ENCODE measurements at regions not wholly inside any gene's neighbourhood (a gene's known extent, or its start where the extent isn't known, plus 50 kb on each side); places are given as distances from the start of the nearest gene placed in this dataset.
"Not testable (repeated sequence)": the region's sequence is repeated elsewhere in the genome, so short reads cannot be mapped to it uniquely, and the experiment has no call there.

DNA sequence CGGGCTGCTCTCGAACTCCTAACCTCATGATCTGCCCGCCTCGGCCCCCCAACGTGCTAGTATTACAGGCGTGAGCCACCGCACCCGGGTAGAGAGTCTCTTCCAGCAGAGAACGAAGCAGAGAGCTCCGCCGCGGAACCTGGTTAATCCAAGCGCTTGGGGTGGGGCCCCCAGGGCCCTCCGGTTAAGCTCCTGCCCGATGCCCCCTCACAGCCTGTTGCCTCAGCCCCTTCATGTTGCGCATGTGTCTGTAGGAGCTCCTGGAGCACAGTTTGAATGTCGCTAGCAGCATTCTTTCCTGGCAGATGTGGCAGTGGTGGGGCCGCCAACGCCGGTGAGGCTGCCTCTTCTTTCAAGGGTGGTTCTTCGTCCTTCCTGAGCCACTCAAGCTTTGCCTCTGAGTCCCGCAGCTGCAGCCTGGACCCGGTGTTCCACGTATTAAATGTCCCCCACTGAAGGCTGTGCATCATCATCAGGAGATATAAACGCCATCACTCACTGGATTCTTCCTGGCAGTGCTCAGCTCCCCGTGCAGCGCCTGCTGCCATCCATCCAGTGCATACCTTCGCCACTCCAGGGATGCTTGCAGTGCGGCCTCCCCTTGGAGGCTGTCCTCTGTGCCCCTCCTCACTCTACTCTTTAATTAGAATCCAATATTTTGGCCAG lies 1919.3 kb downstream of the PCDH9 start:
- no peak for DNase-seq

DNA sequence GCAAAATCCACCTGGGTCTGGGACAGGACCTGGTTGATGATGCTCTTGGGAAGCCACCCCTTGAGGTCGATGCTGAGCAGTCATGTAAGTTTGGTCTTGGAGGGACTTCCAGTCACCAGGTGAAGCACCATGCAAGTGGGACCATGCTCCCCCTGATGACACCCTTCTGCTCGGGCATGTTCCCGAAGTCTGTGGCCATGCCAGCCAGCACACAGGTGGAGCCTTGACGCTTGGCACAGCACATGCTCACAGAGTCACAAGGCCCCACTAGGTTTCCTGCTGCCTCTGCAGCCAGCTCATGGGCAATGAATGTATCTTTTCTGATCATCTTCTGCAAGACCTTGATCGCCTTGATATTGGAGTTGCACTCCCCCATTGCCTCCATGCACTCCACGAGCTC lies 1920.2 kb downstream of the PCDH9 start:
- no peak for DNase-seq

DNA sequence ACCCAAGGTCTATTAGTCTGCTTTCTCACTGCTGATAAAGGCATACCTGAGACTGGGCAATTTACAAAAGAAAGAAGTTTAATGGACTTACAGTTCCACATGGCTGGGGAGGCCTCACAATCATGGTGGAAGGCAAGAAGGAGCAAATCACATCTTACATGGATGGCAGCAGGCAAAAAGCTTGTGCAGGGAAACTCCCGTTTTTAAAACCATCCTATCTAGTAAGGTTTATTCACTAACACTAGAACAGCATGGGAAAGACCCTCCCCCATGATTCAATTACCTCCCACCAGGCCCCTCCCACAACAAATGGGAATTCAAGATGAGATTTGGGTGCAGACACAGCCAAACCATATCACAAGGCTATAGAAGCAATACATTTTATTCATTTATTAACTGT lies 1921.4 kb downstream of the PCDH9 start:
- DNase-seq, result not testable (repeated sequence)

DNA sequence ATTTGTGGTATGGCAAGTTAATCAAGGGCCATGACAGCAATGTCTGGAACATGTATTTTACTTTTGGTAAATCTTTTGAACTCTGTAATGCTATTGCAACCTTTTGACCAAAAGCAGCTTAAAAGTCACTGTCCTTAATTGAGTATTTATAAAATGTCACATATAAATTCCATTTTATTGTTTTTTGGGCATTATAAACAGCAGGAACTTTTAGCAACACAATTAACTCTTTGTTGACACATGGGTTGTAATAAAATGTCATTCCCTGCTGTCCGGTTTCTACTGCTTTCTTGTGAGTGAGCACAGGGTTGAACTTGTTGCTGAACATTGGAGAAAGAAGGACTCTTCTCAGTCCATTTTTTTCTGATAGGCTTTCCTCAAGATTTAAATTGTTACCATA lies 1923.1 kb downstream of the PCDH9 start:
- DNase-seq, result no peak

DNA sequence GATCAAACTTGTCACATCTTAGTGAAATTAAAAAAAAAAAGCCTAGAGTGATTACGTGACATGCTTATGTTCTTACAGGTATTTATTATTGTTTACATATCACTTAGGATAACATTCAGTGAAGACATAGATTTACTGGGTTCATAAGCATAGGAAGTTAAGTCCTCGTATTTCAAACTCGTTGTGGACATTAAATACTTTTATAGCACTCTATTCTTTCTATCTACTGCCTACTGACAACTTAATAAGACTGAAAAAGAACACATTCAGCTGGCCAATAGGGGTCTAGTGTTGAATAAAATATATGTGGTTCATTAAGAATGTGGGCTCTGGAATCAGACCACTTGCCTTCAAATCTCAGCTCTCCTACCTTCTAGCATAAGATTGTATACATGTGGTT lies 1927.4 kb downstream of the PCDH9 start:
- no peak for DNase-seq

DNA sequence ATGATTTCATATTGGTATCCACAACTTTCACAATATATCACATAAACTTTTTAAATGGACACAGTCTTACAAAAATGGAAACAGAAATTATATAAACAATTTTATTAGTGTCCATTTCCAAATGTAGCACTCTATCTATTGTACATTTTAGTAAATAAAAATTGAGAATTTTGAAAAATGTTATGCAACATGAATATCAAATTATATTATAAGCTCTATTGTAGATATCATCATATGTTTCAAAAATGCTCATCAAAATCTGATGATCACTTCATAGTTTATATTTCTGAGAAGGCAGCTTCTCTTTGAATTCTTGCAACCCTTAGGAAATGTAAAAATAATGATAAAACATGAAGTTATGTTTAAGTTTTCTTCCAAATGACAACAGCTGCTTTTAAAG lies 1928.6 kb downstream of the PCDH9 start:
- no peak for DNase-seq

DNA sequence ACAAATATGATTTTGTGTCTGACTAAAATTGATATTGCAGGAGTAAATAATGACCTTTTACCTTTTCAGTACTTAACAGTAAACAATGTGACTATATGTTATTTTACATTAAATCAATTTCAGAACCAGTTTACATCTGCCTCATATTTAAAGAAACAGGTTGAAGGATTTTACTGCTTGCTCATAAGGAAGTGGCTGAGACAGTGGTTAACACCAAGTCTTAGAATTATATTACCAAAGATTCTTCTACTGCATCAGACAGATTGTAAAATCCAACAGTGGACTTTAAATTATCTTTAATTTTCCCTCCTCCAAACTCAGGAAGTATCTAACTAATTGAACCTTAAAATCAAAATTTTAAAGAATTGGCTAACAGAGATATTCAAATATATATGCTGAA lies 1929.9 kb downstream of the PCDH9 start:
- DNase-seq, result no peak

DNA sequence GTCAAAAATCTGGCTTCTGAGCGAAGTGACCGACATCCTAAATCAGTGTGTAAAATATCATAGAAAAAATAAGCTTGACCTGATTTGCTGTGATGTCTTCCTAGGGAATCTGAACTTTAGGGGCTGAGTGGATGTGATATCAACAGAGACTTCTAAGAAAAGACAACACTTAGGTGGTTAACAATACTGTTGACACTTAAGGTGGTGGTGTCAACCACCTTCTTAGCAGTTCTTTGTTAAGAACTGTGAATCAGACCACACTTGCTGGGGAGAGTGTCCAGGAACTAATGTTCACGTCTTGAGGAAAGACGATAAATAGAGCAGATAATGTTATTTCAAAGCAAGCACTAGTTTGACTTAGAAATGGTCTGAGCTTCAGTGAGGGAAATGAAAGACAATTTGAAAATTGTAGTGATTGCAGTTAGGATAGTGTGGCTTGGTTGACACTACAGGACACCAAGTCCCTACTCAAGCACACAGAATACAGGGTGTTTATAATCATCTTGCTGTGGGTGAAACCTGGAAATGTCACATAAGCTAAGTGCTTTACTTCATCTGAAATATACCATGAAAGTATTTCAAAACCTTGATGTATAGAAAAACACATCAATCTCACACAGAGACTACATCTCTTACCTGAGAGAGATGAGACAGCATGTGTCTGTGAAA lies 1936.5 kb downstream of the PCDH9 start:
- no peak for DNase-seq

DNA sequence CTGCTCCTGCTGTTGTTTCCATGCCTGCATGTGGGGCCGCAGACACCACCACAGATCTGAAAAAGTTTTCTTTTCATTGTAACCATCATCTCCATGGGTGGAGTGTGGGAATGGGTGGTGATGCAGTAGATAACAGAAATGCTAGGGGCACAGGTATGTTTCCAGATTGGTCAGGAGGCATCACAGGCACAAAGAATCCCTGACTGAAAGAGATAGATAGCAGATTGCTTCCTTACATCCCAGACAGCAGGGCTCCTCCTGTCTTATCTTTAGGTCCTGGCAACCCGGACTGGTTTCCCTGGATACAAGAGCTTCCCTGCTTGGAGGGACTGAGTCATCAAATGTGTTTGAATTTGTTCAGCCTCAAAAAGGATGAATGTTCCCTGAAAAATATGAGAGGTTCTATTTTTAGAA lies 1937.6 kb downstream of the PCDH9 start:
- DNase-seq, result peak in 22 of 56 donors; percentile 2 to 59 (median 12)

DNA sequence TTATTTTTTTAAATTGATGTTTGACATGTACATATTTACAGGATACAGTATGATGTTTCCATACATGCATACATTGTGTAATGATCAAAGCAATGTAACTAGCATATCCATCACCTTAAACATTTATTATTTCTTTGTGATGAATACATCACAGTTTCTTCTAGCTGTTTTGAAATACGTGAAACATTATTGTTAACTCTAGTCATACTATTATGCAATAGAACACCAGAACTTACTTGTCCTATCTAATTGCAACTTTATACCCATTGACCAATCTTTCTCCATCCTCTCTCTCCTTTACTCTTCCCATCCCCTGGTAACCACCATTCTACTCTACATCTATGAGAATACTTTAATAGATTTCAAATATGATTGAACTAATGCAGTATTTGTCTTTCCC lies 1942.7 kb downstream of the PCDH9 start:
- DNase-seq, result no peak

DNA sequence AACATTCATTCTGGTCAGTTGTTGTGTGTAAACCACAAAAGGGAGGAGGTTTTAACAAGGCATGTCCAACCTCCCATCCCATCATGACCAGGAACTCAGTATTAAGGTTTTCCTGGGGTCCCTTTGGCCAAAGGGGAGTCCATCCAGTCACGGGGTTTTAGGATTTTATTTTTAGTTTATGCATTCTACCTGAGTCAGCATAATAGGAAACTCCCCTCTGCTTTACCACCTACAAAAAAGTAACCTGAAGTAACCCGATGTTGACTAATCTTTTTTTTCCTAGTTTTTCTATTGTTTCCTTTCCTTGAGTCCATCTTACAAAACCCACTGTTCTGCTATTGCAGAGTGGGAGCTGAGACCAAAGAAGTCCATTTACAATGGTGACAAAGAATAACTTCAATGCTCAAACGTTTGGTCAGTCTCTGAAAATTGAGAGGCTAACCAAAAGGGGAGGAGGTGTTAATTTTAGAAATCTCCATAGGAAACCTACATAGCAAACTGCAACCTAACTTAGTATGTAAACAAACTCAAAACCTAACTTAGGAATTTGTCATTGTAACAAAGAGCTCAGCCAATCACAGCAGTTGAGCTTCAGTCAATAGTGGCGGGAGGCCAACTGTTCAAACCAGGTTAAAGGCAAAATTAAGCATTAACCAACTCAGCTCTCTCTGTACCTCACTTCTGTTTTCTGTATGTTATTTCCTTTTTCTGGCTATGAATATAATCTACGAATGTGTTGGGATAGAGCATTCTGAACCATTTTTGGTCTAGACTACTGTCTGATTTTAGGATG lies 1954.1 kb downstream of the PCDH9 start:
- no peak for DNase-seq

DNA sequence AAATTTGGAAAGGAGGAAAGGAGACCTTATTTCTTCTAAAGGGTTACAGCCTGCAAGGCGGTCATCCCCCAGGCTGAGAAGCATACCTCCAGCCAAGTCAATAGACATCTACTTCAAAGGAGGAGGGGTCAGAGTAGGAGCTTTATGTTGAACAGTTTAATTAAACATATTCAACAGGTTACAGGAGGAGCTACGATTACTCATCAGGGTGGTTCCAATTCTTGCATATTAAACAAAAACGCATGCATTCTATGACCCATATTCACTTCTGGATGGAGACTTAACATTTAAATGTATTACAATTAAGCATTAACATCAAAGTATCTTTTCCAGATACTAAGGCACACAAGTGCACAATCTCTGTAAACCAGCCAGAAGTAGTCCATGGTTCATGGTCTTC lies 1955.0 kb downstream of the PCDH9 start:
- no peak for DNase-seq

DNA sequence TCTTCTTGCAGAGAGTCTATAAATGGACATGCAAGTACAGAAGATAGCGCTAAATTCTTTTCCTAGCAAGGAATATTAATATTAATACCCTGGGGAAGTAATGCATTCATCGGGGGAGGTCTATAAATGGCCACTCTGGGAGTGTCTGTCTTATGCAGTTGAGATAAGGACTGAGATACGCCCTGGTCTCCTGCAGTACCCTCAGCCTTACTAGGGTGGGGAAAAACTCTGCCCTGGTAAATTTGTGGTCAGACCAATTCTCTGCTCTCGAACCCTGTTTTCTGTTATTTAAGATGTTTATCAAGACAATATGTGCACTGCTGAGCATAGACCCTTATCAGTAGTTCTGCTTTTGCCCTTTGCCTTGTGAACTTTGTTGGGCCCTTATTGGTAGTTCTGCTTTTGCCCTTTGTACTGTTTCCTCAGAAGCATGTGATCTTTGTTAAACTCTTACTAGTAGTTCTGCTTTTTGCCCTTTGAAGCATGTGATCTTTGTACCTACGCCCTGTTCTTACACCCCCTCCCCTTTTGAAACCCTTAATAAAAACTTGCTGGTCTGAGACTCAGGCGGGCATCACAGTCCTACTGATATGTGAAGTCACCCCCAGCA lies 1956.2 kb downstream of the PCDH9 start:
- not testable (repeated sequence) for DNase-seq

DNA sequence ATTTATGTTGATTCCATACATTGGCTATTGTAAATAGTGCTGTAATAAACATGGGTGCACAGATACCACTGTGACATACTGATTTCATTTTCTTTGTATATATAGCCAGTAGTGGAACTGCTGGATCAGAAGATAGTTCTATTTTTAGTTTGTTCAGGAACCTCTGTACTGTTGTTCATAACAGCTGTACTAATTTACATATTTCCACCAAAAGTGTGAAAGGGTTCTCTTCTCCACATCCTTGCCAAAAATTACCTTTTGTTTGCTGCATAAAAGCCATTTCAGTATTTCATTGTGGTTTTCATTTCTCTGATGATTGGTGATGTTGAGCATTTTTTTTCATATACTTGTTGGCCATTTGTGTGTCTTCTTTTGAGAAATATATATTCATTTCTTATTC lies 1962.1 kb downstream of the PCDH9 start:
- DNase-seq, result no peak

DNA sequence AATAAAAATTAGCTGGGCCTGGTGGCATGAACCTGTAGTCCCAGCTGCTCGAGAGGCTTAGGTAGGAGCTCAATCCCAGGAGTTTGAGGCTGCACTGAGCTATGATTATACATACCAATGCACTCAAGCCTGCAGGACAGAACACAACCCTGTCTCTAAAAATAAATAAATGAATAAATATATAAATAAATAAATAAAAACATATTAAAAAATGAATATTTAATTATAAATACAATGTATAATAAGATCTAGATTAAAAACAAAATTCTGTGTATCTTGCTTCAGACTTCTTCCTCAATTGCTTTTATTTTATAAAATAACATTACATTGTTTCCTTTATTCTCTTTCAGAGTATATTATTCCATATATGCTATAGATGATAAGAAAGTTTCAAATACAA lies 1964.1 kb downstream of the PCDH9 start:
- no peak for DNase-seq

DNA sequence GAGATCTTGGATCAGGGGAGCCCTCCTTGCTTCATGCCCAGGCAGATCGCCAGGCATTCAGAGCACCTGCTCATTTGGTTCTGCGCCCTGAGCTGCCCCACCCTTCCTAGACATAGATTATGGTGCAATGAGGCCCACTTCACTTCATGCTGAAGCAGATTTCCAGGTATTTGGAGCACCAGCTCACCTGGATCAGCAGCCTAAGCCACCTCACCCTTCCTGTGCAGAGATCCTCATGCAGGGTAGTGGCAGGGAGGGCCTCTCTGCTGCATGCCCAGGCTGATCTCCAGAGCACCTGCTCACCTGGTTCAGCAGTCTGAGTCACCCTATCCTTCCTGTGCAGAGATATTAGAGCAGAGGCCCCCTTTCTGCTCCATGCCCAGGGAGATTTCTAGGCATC lies 1966.1 kb downstream of the PCDH9 start:
- DNase-seq, result no peak

DNA sequence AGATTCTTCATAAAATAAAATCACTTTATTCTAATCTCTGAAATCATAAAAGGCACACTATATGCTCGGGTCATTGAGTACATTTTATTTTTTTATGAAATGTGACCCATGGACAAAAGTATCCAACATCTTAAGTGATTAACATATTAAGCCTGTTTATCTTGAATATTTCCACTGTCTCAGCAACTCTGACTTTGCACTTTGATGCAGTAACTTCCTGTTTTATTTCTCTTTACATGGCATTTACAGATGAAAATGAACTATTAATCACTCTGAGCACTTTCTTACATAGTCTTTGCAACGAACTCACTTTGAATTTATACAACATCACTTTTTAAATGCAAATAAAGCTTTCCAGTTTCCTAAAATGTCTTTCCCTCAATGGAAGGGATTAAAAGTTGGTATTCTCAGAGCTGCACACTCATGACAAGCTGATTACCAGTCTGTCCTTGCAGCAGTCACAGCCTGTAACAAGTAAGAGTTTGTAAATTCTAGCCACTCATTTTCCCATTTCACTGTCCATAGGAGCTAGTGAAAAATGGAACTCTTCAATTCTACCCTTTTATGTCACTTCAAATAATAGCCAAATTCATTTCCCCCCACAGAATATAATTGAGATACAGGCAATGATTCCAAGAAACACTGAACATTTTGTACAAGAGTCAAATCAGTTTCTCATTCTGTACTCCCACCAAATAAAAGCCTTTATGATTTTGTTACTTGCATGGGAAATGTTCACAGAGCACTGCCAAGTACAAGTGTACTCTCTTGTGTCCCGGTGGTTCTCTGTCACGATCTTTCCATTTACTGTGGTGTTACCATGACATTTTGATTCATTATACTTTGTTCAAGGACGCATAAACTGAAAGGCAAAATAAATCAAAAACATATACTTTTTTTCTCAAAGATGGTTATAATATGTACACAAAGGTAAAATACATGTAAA lies 1968.9 kb downstream of the PCDH9 start:
- DNase-seq, result no peak

DNA sequence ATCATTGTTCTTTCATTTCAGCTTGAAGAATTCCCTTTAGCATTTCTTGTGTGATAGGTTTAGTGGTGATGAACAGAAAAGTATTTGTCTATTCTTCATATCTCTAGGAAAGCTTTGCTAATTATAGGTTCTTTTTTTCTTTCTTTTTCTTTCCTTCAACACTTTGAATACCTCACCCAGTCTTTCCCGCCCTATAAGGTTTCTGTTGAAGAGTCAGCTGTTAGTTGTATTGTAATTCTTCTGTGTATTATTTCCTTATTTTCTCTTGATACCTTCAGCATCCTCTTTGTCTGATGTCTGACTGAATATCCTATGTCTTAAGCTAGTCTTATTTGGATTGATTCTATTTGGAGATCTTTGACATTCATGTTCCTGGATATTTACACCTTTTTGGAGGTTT lies 1989.4 kb downstream of the PCDH9 start:
- DNase-seq, result no peak

DNA sequence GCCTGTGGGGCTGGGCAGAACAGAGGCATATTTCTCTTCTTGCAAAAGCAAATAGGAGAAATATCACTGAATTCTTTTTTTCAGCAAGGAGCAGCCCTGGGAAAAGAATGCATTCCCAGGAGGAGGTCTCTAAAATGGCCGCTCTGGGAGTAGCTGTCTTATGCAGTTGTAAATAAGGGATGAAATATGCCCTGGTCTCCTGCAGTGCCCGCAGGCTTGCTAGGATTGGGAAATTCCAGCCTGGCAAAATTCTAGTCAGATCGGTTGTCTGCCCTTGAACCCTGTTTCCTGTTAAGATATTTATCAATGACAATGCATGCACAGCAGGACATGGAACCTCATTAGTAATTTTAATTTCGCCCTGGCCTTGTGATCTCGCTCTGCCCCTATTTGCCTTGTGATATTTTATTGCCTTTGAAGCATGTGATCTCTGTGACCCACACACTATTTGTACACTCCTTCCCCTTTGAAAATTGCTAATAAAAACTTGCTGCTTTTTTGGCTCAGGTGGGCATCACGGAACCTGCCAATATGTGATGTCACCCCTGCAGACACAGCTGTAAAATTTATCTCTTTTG lies 1993.2 kb downstream of the PCDH9 start:
- no peak for DNase-seq

DNA sequence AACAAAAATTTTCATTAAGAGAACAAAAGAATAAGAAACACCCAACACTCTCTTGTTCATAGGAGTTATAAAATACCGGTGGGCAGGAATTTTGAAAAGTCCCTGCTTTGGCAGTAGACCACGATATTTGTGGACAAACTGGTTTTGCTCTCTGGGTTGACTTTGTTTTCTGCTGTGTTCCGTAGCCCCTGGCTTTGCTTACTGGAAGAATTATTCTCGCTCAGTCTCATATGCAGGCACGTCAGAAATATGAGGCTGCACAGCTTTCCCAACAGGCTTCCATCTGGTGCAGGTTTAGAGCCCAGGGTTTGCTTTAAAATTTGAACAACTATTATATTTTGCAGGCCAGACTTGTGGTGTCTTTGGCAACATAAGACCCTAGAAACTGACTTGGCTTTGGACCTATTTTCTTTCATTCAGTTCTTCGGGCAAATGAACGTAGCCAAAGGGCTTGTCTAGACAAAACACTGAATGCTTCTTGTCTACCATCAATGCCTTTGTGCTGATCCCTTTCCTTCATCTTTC lies 2012.6 kb downstream of the PCDH9 start:
- DNase-seq, result no peak

Data from amygdala (tissue), 56 donors.